ENCODE measurements at regions not wholly inside any gene's neighbourhood (a gene's known extent, or its start where the extent isn't known, plus 50 kb on each side); places are given as distances from the start of the nearest gene placed in this dataset.
"Not testable (repeated sequence)": the region's sequence is repeated elsewhere in the genome, so short reads cannot be mapped to it uniquely, and the experiment has no call there.

GRCh38 chr5:109630093-109630492 lies 59.6 kb upstream of the MAN2A1 start:
- DNase-seq (ENCODE audit: low read depth) = no peak
- no peak overlapping the region for H3K4me3 ChIP-seq (ENCODE audit: low read depth, low read length)
- TF ChIP-seq CTCF (conservative IDR thresholded peaks at IDR 0.05; ENCODE audit: low read depth, low read length) = no peak

GRCh38 chr5:109628591-109628990 lies 61.1 kb upstream of the MAN2A1 start:
- no peak for TF ChIP-seq CTCF (conservative IDR thresholded peaks at IDR 0.05; ENCODE audit: low read depth, low read length)
- H3K4me3 ChIP-seq (ENCODE audit: low read depth, low read length) = no peak overlapping the region
- DNase-seq (ENCODE audit: low read depth) = no peak

- DNase-seq (ENCODE audit: low read depth); H3K4me3 ChIP-seq (ENCODE audit: low read depth, low read length): not testable (repeated sequence)
These were observed 68.5 kb upstream of the MAN2A1 start for GRCh38 chr5:109621266-109621665.

- no peak for DNase-seq (ENCODE audit: low read depth)
- TF ChIP-seq CTCF (conservative IDR thresholded peaks at IDR 0.05; ENCODE audit: low read depth, low read length) = no peak
- no peak overlapping the region for H3K4me3 ChIP-seq (ENCODE audit: low read depth, low read length)
These were observed 69.1 kb upstream of the MAN2A1 start for GRCh38 chr5:109620651-109621050.

- no peak overlapping the region for H3K4me3 ChIP-seq (ENCODE audit: low read depth, low read length)
- DNase-seq (ENCODE audit: low read depth) = no peak
- TF ChIP-seq CTCF (conservative IDR thresholded peaks at IDR 0.05; ENCODE audit: low read depth, low read length) = no peak
These were observed 70.1 kb upstream of the MAN2A1 start for GRCh38 chr5:109619606-109620005.

GRCh38 chr5:109619021-109619460 lies 70.7 kb upstream of the MAN2A1 start:
- H3K4me3 ChIP-seq (ENCODE audit: low read depth, low read length) = no peak overlapping the region
- no peak for TF ChIP-seq CTCF (conservative IDR thresholded peaks at IDR 0.05; ENCODE audit: low read depth, low read length)
- no peak for DNase-seq (ENCODE audit: low read depth)

- no peak for TF ChIP-seq CTCF (conservative IDR thresholded peaks at IDR 0.05; ENCODE audit: low read depth, low read length)
- DNase-seq (ENCODE audit: low read depth) = no peak
- H3K4me3 ChIP-seq (ENCODE audit: low read depth, low read length) = no peak overlapping the region
These were observed 74.7 kb upstream of the MAN2A1 start for GRCh38 chr5:109614981-109615380.

- no peak for TF ChIP-seq CTCF (conservative IDR thresholded peaks at IDR 0.05; ENCODE audit: low read depth, low read length)
- H3K4me3 ChIP-seq (ENCODE audit: low read depth, low read length) = no peak overlapping the region
These were observed 75.4 kb upstream of the MAN2A1 start for GRCh38 chr5:109614301-109614700.

More at GRCh38 chr5:109614301-109614700, 75.4 kb upstream of the MAN2A1 start:
- DNase-seq (ENCODE audit: low read depth) = no peak

Measured in epithelial cell of proximal tubule (primary cell).